GM23338 (cell line): ENCODE measurements at regions not wholly inside any gene's neighbourhood (a gene's known extent, or its start where the extent isn't known, plus 50 kb on each side); places are given as distances from the start of the nearest gene placed in this dataset.

ENCODE experiments used
- ATAC-seq: fragments of 200-7000 bp; cut with Tn5 transposase; 3 replicates; pipeline ENCODE4 v1.9.1; 2020
- DNase-seq: peaks from one replicate; pipeline ENCODE4 v3.0.0-alpha.2; 2015; ENCODE audit warnings: low spot score
- H2AFZ ChIP-seq: fragments of 200-600 bp; sonication (generic); 2 replicates; pipeline ENCODE4 v1.8.0; 2016; ENCODE audit warnings: antibody characterized with exemption, mild to moderate bottlenecking, moderate library complexity
- H3F3A ChIP-seq: fragments of 200-600 bp; sonication (generic); replicated peaks from 2 replicates; pipeline ENCODE4 v1.8.0; 2017; ENCODE audit warnings: antibody characterized with exemption, mixed run types, low read depth
- H3K27ac ChIP-seq: fragments of 200-600 bp; sonication (generic); 2 replicates; pipeline ENCODE4 v1.6.1; 2016; ENCODE audit warnings: low read depth
- H3K27me3 ChIP-seq: fragments of 200-600 bp; sonication (generic); 2 replicates; pipeline ENCODE4 v1.8.0; 2016; ENCODE audit warnings: mild to moderate bottlenecking, mixed run types, moderate library complexity; ENCODE audit not compliant: insufficient read depth
- H3K36me3 ChIP-seq: fragments of 200-600 bp; sonication (generic); 2 replicates; pipeline ENCODE4 v1.8.0; 2016; ENCODE audit warnings: mild to moderate bottlenecking; ENCODE audit not compliant: insufficient read depth
- H3K4me1 ChIP-seq: fragments of 200-600 bp; sonication (generic); 2 replicates; pipeline ENCODE4 v1.8.0; 2016; ENCODE audit warnings: mild to moderate bottlenecking, moderate library complexity; ENCODE audit not compliant: insufficient read depth
- H3K4me2 ChIP-seq: fragments of 200-600 bp; sonication (generic); 2 replicates; pipeline ENCODE4 v1.7.1; 2017; ENCODE audit warnings: mixed run types
- H3K4me3 ChIP-seq: fragments of 200-600 bp; sonication (generic); 2 replicates; pipeline ENCODE4 v1.6.1; 2016; ENCODE audit warnings: mixed run types
- H3K79me2 ChIP-seq: fragments of 200-600 bp; sonication (generic); replicated peaks from 2 replicates; pipeline ENCODE4 v1.8.0; 2017; ENCODE audit warnings: mild to moderate bottlenecking; ENCODE audit not compliant: insufficient read depth
- H3K9me2 ChIP-seq: fragments of 200-600 bp; sonication (generic); 2 replicates; pipeline ENCODE4 v1.8.0; 2017; ENCODE audit not compliant: insufficient read depth
- H4K20me1 ChIP-seq: fragments of 200-600 bp; sonication (generic); replicated peaks from 2 replicates; pipeline ENCODE4 v1.8.0; 2017; ENCODE audit warnings: mild to moderate bottlenecking; ENCODE audit not compliant: insufficient read depth
- H3K27ac Mint-ChIP-seq: 2 replicates; pipeline ENCODE4 v1.8.0; 2020; ENCODE audit warnings: inconsistent platforms, mild to moderate bottlenecking, moderate library complexity, mixed read lengths
- H3K27me3 Mint-ChIP-seq: 3 replicates; pipeline ENCODE4 v1.8.0; 2022; ENCODE audit warnings: low read depth, mild to moderate bottlenecking, moderate library complexity, mixed read lengths, inconsistent platforms; ENCODE audit not compliant: insufficient read depth, poor library complexity
- H3K36me3 Mint-ChIP-seq: 3 replicates; pipeline ENCODE4 v1.8.0; 2021; ENCODE audit warnings: low read depth, mild to moderate bottlenecking, inconsistent platforms, moderate library complexity, mixed read lengths
- H3K4me1 Mint-ChIP-seq: 3 replicates; pipeline ENCODE4 v1.8.0; 2020; ENCODE audit warnings: mild to moderate bottlenecking, inconsistent platforms, mixed read lengths
- H3K4me3 Mint-ChIP-seq: 3 replicates; pipeline ENCODE4 v1.8.0; 2021; ENCODE audit warnings: moderate library complexity, mild to moderate bottlenecking, inconsistent platforms, mixed read lengths
- H3K9me3 Mint-ChIP-seq: 3 replicates; pipeline ENCODE4 v1.8.0; 2020; ENCODE audit warnings: moderate library complexity, mild to moderate bottlenecking, inconsistent platforms, mixed read lengths
- CTCF ChIP-seq, 2 experiments: fragments of 200-600 bp in 1 of 2; sonication (generic) in 1 of 2; conservative IDR thresholded peaks; 2 replicates each; pipeline versions ENCODE4 v1.5.1 to v1.6.1; 2016 to 2017; ENCODE audit warnings: antibody characterized with exemption in 2 of 2, low read depth in 2 of 2, mild to moderate bottlenecking in 2 of 2, moderate library complexity in 1 of 2
- EZH2phosphoT487 ChIP-seq: fragments of 200-600 bp; sonication (generic); IDR thresholded peaks from one replicate; pipeline ENCODE4 v1.8.1; 2018; ENCODE audit warnings: antibody characterized with exemption; ENCODE audit not compliant: unreplicated experiment
- JUNB ChIP-seq: IDR thresholded peaks from one replicate; pipeline ENCODE4 v1.6.1; 2016; ENCODE audit warnings: antibody characterized with exemption; ENCODE audit not compliant: unreplicated experiment
- NANOG ChIP-seq: IDR thresholded peaks from 2 replicates; pipeline ENCODE4 v1.6.1; 2016; ENCODE audit warnings: antibody characterized with exemption, borderline replicate concordance
- REST ChIP-seq: IDR thresholded peaks from one replicate; pipeline ENCODE4 v1.6.1; 2018; ENCODE audit warnings: antibody characterized with exemption; ENCODE audit not compliant: unreplicated experiment
- ZNF331 ChIP-seq: fragments of 250-450 bp; sonication (Bioruptor Pico); IDR thresholded peaks from 2 replicates; pipeline ENCODE4 v1.5.0; 2020; ENCODE audit warnings: low read depth, mild to moderate bottlenecking, moderate library complexity
- ZNF462 ChIP-seq: fragments of 250-450 bp; sonication (Bioruptor Pico); IDR thresholded peaks from 2 replicates; pipeline ENCODE4 v1.5.0; 2020; ENCODE audit warnings: mild to moderate bottlenecking, moderate library complexity

GRCh38 chr6:67224989-67225388, 1410.1 kb upstream of the ADGRB3 start:
- H4K20me1 ChIP-seq = no peaks in the 10 kb centered on the region
- no peaks in the 10 kb centered on the region for H3K36me3 ChIP-seq
- H3K27ac ChIP-seq = no peak overlapping the region
- no peaks in the 10 kb centered on the region for H3K9me2 ChIP-seq
- no peak for TF ChIP-seq CTCF (conservative IDR thresholded peaks at IDR 0.05; ENCODE audit: low read depth in 2 of 2)
- TF ChIP-seq JUNB = no peak
- TF ChIP-seq ZNF331 (CRISPR knock-in tag) = no peak
- Mint-ChIP-seq H3K27me3 (no peaks in the 10 kb centered on the region), H3K27ac (no peak overlapping the region), H3K9me3 (no peaks in the 10 kb centered on the region; the same call in 2 of the 3 replicates), H3K36me3 (no peaks in the 10 kb centered on the region), H3K4me1 (no peaks in the 10 kb centered on the region), H3K4me3 (no peak overlapping the region)
- no peaks in the 10 kb centered on the region for H3K79me2 ChIP-seq
- H3F3A ChIP-seq = no peaks in the 10 kb centered on the region
- DNase-seq (no peak), ATAC-seq (no peak)
- H2AFZ ChIP-seq = no peak overlapping the region
- H3K4me1 ChIP-seq = no peaks in the 10 kb centered on the region
- no peak overlapping the region for H3K4me3 ChIP-seq
- H3K4me2 ChIP-seq = no peak overlapping the region
- H3K27me3 ChIP-seq = no peaks in the 10 kb centered on the region

- no peak overlapping the region for H3K27ac ChIP-seq
- H3K4me3 ChIP-seq = no peak overlapping the region
- H3K36me3 ChIP-seq = no peaks in the 10 kb centered on the region
- ATAC-seq (no peak), DNase-seq (no peak)
- Mint-ChIP-seq H3K27me3 (no peaks in the 10 kb centered on the region), H3K4me3 (no peak overlapping the region), H3K36me3 (no peaks in the 10 kb centered on the region), H3K27ac (no peak overlapping the region), H3K9me3 (no peaks in the 10 kb centered on the region; the same call in 2 of the 3 replicates), H3K4me1 (no peaks in the 10 kb centered on the region)
- H3K4me1 ChIP-seq = no peaks in the 10 kb centered on the region
- H3K4me2 ChIP-seq = no peak overlapping the region
- TF ChIP-seq REST = no peak
- TF ChIP-seq ZNF331 (CRISPR knock-in tag) = no peak
- TF ChIP-seq NANOG = no peak
- no peak for TF ChIP-seq EZH2phosphoT487
- TF ChIP-seq ZNF462 = no peak
- H3F3A ChIP-seq = no peaks in the 10 kb centered on the region
- H4K20me1 ChIP-seq = no peaks in the 10 kb centered on the region
- no peaks in the 10 kb centered on the region for H3K27me3 ChIP-seq
- no peaks in the 10 kb centered on the region for H3K79me2 ChIP-seq
- no peak overlapping the region for H2AFZ ChIP-seq
- H3K9me2 ChIP-seq = no peaks in the 10 kb centered on the region
Observed at GRCh38 chr6:67221226-67221625, 1413.9 kb upstream of the ADGRB3 start.
